Brain microvascular endothelial cell (primary cell): ENCODE measurements at regions not wholly inside any gene's neighbourhood (a gene's known extent, or its start where the extent isn't known, plus 50 kb on each side); places are given as distances from the start of the nearest gene placed in this dataset.

Experiments used
- DNase-seq: peaks from one replicate; pipeline ENCODE4 v3.0.0-alpha.2; 2020
- H3K27ac ChIP-seq: fragments of 250-450 bp; sonication (Bioruptor Pico); 2 replicates; pipeline ENCODE4 v1.5.1; 2020; ENCODE audit warnings: mild to moderate bottlenecking, moderate library complexity
- H3K27me3 ChIP-seq: fragments of 250-450 bp; sonication (Bioruptor Pico); replicated peaks from 2 replicates; pipeline ENCODE4 v1.5.1; 2020; ENCODE audit warnings: mild to moderate bottlenecking
- H3K36me3 ChIP-seq: fragments of 250-450 bp; sonication (Bioruptor Pico); replicated peaks from 2 replicates; pipeline ENCODE4 v1.5.1; 2020; ENCODE audit warnings: mild to moderate bottlenecking
- H3K4me3 ChIP-seq: 2 replicates; pipeline ENCODE4 v1.5.1; 2011; ENCODE audit warnings: low read depth, mild to moderate bottlenecking, control low read depth, low read length, moderate library complexity
- in situ Hi-C: cut with HindIII; loops from 2 replicates; pipeline ENCODE4 v1.10.0; 2017; ENCODE audit warnings: low sequenced_read_pairs, low pct_ligation_motif_present
- TF ChIP-seq, protein P1 (sequence below): IDR thresholded peaks from 2 replicates; pipeline ENCODE4 v1.5.1; 2011; ENCODE audit warnings: low read depth, mild to moderate bottlenecking, moderate library complexity, low read length, control low read depth, inconsistent platforms; ENCODE audit errors: missing control alignments

DNA sequence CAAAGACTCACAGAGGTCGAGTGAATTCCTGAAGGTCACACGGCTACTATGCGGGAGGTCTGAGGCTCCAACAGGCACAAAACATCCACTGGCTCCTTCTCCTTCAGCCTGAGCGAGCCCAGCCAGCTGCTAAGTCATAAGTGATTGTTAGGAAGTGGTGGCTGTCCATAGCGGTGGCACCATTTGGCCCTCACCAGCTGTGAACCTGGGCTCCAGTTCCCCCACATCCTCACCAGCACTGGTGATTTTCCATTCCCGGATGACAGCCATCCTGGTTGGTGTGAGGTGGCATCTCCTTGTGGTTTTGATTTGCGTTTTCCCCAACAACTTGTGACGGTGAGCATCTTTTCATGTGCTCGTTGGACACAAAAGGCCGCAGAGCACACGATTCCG, 302.8 kb downstream of the FOXL1 start:
- Histone ChIP-seq H3K27me3 (no peaks in the 10 kb centered on the region), H3K36me3 (no peaks in the 10 kb centered on the region), H3K4me3 (no peak overlapping the region), H3K27ac (no peak overlapping the region)
- no peak for DNase-seq
- in situ Hi-C loops = no loop called here
- TF ChIP-seq, protein P1, sequence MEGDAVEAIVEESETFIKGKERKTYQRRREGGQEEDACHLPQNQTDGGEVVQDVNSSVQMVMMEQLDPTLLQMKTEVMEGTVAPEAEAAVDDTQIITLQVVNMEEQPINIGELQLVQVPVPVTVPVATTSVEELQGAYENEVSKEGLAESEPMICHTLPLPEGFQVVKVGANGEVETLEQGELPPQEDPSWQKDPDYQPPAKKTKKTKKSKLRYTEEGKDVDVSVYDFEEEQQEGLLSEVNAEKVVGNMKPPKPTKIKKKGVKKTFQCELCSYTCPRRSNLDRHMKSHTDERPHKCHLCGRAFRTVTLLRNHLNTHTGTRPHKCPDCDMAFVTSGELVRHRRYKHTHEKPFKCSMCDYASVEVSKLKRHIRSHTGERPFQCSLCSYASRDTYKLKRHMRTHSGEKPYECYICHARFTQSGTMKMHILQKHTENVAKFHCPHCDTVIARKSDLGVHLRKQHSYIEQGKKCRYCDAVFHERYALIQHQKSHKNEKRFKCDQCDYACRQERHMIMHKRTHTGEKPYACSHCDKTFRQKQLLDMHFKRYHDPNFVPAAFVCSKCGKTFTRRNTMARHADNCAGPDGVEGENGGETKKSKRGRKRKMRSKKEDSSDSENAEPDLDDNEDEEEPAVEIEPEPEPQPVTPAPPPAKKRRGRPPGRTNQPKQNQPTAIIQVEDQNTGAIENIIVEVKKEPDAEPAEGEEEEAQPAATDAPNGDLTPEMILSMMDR = no peak

DNA sequence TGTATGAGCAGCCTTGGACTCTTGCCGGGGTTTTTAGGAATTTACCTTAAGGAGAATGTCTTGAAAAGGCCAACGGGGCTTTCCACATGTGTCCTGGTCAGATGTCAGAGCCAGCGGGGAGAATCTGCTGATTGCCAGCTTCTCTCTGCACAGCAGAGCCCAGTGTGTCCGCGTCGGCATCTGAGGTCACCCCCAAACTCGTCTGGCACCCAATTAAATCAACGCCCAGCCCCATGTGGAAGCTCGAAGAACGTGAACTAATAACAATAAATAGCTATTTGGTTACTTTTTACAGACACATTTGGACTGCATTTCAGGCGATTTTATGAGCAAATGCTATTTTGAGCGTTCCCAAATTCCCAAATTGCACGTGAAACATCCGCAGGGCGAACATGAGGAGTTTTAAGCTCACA, 303.5 kb downstream of the FOXL1 start:
- in situ Hi-C loops = no loop called here
- Histone ChIP-seq H3K27me3 (no peaks in the 10 kb centered on the region), H3K27ac (no peak overlapping the region), H3K4me3 (no peak overlapping the region), H3K36me3 (no peaks in the 10 kb centered on the region)
- TF ChIP-seq, protein P1 = no peak
- no peak for DNase-seq

DNA sequence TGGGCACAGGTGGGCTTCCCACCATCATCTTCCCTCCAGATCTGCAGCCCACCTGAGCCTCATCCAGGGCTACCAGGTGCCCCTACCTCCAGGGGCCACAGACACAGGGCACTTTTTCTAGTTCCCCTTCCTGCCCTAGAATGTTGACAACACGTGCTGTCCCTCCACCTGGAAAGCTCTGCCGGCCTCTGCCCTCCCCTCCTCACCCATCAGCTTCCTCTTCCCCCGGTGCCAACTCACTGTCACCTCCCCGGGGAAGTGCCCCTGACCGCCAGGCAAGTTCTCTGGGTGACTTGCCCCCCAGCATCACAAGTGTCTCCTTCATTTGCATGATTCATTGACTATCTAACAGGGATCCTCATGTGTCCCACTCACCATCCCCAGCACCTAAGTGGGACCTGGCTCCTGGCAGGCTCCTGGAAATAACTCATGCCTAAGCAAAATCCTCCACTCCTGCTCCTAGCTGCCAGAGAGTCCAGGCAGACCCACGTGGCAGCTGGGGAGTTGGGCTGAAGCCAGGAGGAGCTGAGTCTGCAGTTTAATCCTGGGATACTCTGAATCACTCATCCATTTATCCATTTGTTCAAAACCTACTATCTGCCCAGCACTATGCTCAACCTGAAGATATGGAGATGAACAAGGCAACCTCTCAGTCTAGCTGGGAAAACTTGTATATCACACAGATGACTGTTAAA, 304.4 kb downstream of the FOXL1 start:
- in situ Hi-C loops = no loop called here
- TF ChIP-seq, protein P1 = no peak
- Histone ChIP-seq H3K4me3 (no peak overlapping the region), H3K27me3 (no peaks in the 10 kb centered on the region), H3K36me3 (no peaks in the 10 kb centered on the region), H3K27ac (no peak overlapping the region)
- DNase-seq = peak; percentile 74

DNA sequence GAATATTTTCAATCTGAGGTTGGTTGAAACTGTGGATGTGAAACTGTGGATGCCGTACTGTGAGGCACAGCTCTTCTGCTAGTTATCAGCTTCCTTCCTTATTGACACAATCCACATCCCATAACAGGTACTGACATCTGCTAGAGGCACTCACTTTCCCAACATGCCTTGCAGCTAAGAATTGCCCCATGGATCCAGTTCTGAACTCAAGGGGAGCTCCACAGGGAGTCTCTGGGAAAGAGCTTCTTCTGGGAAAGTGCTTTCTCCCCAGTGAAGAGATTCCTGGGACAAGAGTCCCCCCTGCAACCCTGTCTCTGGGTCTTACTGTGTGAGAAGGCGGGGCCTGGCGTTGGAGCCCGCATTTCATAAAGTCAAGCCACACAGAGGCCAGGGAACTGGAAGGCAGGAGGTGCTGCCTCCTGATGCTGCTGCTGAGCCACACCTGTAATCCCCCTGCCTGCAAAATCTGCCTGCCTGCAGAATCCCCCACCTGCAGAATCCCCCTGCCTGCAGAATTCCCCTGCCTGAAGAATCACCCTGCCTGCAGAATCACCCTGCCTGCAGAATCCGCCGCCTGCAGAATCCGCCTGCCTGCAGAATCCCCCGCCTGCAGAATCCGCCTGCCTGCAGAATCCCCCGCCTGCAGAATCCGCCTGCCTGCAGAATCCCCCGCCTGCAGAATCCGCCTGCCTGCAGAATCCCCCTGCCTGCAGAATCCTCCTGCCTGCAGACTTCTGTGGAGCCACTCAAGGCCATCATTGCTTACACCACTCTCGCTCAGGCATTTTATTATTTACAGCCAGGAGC, 305.4 kb downstream of the FOXL1 start:
- H3K36me3 ChIP-seq = no peaks in the 10 kb centered on the region
- in situ Hi-C loops = no loop called here
- H3K4me3 ChIP-seq = no peak overlapping the region
- no peaks in the 10 kb centered on the region for H3K27me3 ChIP-seq
- TF ChIP-seq, protein P1 = no peak
- DNase-seq = no peak
- no peak overlapping the region for H3K27ac ChIP-seq

DNA sequence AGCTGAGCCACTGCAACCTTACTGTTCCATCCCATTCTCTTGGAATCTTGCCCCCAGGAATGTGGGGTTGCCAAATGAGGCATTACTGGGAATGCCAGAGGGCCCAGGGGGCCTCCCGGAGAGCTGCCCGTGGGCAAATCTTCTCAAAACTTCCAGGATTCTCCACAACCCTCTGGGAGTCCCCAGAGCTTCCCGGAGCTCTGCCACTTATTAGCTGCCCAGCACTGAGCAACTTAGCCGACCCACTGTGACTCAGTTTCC, 306.0 kb downstream of the FOXL1 start:
- no peaks in the 10 kb centered on the region for H3K36me3 ChIP-seq
- no peak overlapping the region for H3K4me3 ChIP-seq
- TF ChIP-seq, protein P1 = no peak
- H3K27ac ChIP-seq = no peak overlapping the region
- H3K27me3 ChIP-seq = no peaks in the 10 kb centered on the region
- in situ Hi-C loops = no loop called here
- no peak for DNase-seq
